ENCODE measurements at regions not wholly inside any gene's neighbourhood (a gene's known extent, or its start where the extent isn't known, plus 50 kb on each side); places are given as distances from the start of the nearest gene placed in this dataset.

DNA sequence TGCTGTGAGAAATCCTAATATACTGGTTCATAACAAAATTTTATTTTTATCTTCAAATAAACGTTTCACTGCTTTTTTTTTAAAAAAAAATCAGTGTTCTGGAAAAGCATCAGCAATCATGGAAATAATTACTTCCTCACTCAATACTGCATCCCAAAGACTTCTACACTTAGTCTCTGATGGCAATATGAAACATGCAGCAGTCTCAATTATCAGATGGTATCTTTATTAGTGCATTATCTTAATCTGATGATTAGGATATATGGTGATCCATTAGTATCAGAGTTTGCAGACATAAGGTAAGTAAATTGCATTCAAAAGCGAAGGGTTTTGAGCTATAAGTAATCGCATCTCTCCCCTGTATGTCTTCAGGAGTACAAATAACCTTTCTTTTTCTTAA, 218.3 kb upstream of the EDNRB start:
- no TSS peak for BruUV-seq (replicated peaks)
- Histone ChIP-seq H3K9me3 (replicated peaks; ENCODE audit: control insufficient read depth, insufficient read depth, low read length) (no peaks in the 10 kb centered on the region), H3K4me3 (replicated peaks in 1 of 3; ENCODE audit: insufficient read depth in 1 of 3, low read depth in 1 of 3, low read length in 3 of 3) (no peak overlapping the region), H4K20me1 (replicated peaks; ENCODE audit: control insufficient read depth, extremely low read depth, insufficient read depth, low read length) (no peaks in the 10 kb centered on the region), H3K9me1 (replicated peaks; ENCODE audit: control insufficient read depth, extremely low read depth, insufficient read depth, low read length) (no peaks in the 10 kb centered on the region), H3K79me2 (ENCODE audit: control insufficient read depth, insufficient read depth, low read length) (no peaks in the 10 kb centered on the region), H3K36me3 (ENCODE audit: control insufficient read depth in 2 of 2, extremely low read depth in 1 of 2, insufficient read depth in 2 of 2, low read length in 2 of 2) (no peaks in the 10 kb centered on the region), H3K9ac (replicated peaks; ENCODE audit: extremely low read depth, insufficient read depth, low read length) (no peak overlapping the region), H3K4me2 (ENCODE audit: insufficient read depth, low read length) (no peak overlapping the region), H2AFZ (ENCODE audit: low read depth, low read length) (no peak overlapping the region), H3K27me3 (ENCODE audit: control insufficient read depth in 2 of 2, insufficient read depth in 2 of 2, low read length in 2 of 2) (peaks cover 0 to 2% of the 10 kb centered on the region in 2 experiments), H3K4me1 (ENCODE audit: control insufficient read depth, extremely low read depth, insufficient read depth, low read length) (peaks cover 4% of the 10 kb centered on the region), H3K27ac (ENCODE audit: insufficient read depth, low read depth, low read length) (no peak overlapping the region)
- ChIA-PET POLR2A (no interaction called here), CTCF (interaction anchor here (0.5 to 5.9 kb wide), 16 partner anchors 10 to 1287 kb away, joined by 3 to 150 read pairs (median 4); no protein-coding TSS in a partner anchor)
- DNase-seq (ENCODE audit: low read depth, low spot score) (no peak), FAIRE-seq (no peak)
- no peak for TF ChIP-seq POLR2AphosphoS5 (IDR thresholded peaks at IDR 0.05; ENCODE audit: insufficient read depth, low read depth, low read length)
- no peak for TF ChIP-seq JUN (IDR thresholded peaks at IDR 0.05; ENCODE audit: borderline replicate concordance, insufficient read depth, insufficient read length, low read depth)
- TF ChIP-seq POLR2A (IDR thresholded peaks at IDR 0.05; ENCODE audit: low read depth, low read length) = no peak
- no peak for TF ChIP-seq FOS (IDR thresholded peaks at IDR 0.05; ENCODE audit: borderline replicate concordance, insufficient read depth, low read length)
- TF ChIP-seq MYC (IDR thresholded peaks at IDR 0.05; ENCODE audit: low read depth, low read length) = no peak
- no peak for TF ChIP-seq EZH2 (IDR thresholded peaks at IDR 0.05; ENCODE audit: borderline replicate concordance, low read depth, low read length, severe bottlenecking)
- TF ChIP-seq, protein P1, sequence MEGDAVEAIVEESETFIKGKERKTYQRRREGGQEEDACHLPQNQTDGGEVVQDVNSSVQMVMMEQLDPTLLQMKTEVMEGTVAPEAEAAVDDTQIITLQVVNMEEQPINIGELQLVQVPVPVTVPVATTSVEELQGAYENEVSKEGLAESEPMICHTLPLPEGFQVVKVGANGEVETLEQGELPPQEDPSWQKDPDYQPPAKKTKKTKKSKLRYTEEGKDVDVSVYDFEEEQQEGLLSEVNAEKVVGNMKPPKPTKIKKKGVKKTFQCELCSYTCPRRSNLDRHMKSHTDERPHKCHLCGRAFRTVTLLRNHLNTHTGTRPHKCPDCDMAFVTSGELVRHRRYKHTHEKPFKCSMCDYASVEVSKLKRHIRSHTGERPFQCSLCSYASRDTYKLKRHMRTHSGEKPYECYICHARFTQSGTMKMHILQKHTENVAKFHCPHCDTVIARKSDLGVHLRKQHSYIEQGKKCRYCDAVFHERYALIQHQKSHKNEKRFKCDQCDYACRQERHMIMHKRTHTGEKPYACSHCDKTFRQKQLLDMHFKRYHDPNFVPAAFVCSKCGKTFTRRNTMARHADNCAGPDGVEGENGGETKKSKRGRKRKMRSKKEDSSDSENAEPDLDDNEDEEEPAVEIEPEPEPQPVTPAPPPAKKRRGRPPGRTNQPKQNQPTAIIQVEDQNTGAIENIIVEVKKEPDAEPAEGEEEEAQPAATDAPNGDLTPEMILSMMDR (IDR thresholded peaks at IDR 0.05; ENCODE audit: extremely low read depth in 1 of 2, insufficient read depth in 1 of 2, low read depth in 1 of 2, low read length in 2 of 2) = no peak
- TF ChIP-seq, protein P2, sequence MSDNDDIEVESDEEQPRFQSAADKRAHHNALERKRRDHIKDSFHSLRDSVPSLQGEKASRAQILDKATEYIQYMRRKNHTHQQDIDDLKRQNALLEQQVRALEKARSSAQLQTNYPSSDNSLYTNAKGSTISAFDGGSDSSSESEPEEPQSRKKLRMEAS (IDR thresholded peaks at IDR 0.05; ENCODE audit: insufficient read depth, insufficient read length) = no peak
- no peak for TF ChIP-seq GATA2 (IDR thresholded peaks at IDR 0.05; ENCODE audit: insufficient read depth, insufficient read length, low read depth, low read length)
- intact Hi-C loops (cut with micrococcal nuclease) (loop anchor here (1.0 to 10.0 kb wide), 12 partner anchors 50 to 1405 kb away; no protein-coding TSS in a partner anchor), dilution Hi-C loops (cut with MboI; ENCODE audit: extremely low pct_ligation_motif_present, low sequenced_read_pairs) (no loop called here)
